Smooth muscle cell (in vitro differentiated cells): ENCODE measurements at regions not wholly inside any gene's neighbourhood (a gene's known extent, or its start where the extent isn't known, plus 50 kb on each side); places are given as distances from the start of the nearest gene placed in this dataset.

Experiments used
- DNase-seq: peaks from one replicate; lab custom pipeline; 2025; ENCODE audit not compliant: unreplicated experiment; lab: John Stamatoyannopoulos, UW
- H2AFZ ChIP-seq: fragments of 200-600 bp; sonication (generic); 2 replicates; pipeline ENCODE4 v1.6.0; 2016; ENCODE audit warnings: antibody characterized with exemption, low read depth, mild to moderate bottlenecking
- H3F3A ChIP-seq: fragments of 200-600 bp; sonication (generic); 2 replicates; pipeline ENCODE4 v1.6.0; 2017; ENCODE audit warnings: antibody characterized with exemption, low read depth
- H3K27ac ChIP-seq: fragments of 200-600 bp; sonication (generic); 2 replicates; pipeline ENCODE4 v1.5.1; 2016; ENCODE audit warnings: low read depth, mild to moderate bottlenecking
- H3K27me3 ChIP-seq: fragments of 200-600 bp; sonication (generic); 2 replicates; pipeline ENCODE4 v1.6.1; 2016; ENCODE audit warnings: low read depth, mild to moderate bottlenecking
- H3K36me3 ChIP-seq: fragments of 200-600 bp; sonication (generic); 2 replicates; pipeline ENCODE4 v1.5.1; 2016; ENCODE audit warnings: low read depth
- H3K4me1 ChIP-seq: fragments of 200-600 bp; sonication (generic); 2 replicates; pipeline ENCODE4 v1.5.1; 2016; ENCODE audit warnings: low read depth
- H3K4me2 ChIP-seq: fragments of 200-600 bp; sonication (generic); 2 replicates; pipeline ENCODE4 v1.6.0; 2016; ENCODE audit warnings: mild to moderate bottlenecking
- H3K4me3 ChIP-seq: fragments of 200-600 bp; sonication (generic); 2 replicates; pipeline ENCODE4 v1.5.1; 2016; ENCODE audit warnings: mild to moderate bottlenecking
- H3K79me2 ChIP-seq: fragments of 200-600 bp; sonication (generic); 2 replicates; pipeline ENCODE4 v1.6.0; 2016; ENCODE audit warnings: low read depth, mild to moderate bottlenecking
- H3K9ac ChIP-seq: fragments of 200-600 bp; sonication (generic); 2 replicates; pipeline ENCODE4 v1.6.0; 2016; ENCODE audit warnings: low read depth
- H3K9me3 ChIP-seq: fragments of 200-600 bp; sonication (generic); replicated peaks from 2 replicates; pipeline ENCODE4 v1.5.1; 2016; ENCODE audit warnings: low read depth
- H4K20me1 ChIP-seq: fragments of 200-600 bp; sonication (generic); 2 replicates; pipeline ENCODE4 v1.6.0; 2016; ENCODE audit warnings: low read depth
- CTCF ChIP-seq: fragments of 200-600 bp; sonication (generic); IDR thresholded peaks from 2 replicates; pipeline ENCODE4 v1.5.1; 2017; ENCODE audit warnings: borderline replicate concordance, mild to moderate bottlenecking, antibody characterized with exemption; ENCODE audit not compliant: insufficient read depth, poor library complexity, severe bottlenecking
- WGBS: methylation state at CpG from one replicate; pipeline ENCODE4 v1.1.7; 2016; ENCODE audit warnings: low lambda C conversion rate; 5-methylcytosine and 5-hydroxymethylcytosine counted together

DNA sequence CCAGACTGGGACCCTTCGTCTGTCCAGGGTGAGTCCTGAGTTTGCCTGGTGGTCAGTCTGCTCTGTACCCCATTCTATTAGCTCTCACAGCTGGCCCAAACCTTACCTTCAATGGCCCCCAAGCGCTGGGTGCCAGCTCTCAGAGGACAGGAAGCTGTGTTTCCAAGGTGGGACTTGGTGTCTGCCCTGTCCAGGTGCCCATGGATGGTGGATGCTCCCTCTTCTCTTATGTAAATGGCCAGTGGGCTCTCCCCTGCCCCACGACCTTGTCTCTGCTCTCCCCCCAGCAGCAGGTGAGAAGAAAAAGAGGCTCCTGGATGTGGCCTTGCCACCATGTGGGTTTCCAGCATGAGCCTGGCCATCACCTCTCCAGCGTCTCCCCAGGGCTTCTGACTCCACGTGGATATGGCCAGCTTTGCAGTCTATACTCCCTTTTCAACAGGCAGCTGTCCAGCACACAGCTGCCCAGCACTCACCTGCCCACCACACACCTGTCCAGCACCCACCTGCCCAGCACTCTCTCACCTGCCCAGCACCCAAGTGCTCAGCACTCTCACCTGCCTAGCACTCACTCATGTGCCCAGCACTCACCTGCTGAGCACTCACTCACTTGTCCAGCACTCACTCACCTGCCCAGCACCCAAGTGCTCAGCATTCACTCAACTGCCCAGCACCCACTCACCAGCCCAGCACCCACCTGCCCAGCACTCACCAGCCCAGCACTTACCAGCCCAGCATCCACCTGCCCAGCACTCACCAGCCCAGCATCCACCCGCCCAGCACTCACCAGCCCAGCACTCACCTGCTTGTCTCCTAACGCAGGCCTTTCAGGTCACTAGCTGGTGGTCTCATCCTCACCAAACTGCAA is 136.2 kb upstream of the IRX2 start:
- H3K4me3 ChIP-seq, result no peak overlapping the region
- no peak overlapping the region for H3K4me2 ChIP-seq
- H3K4me1 ChIP-seq, result no peaks in the 10 kb centered on the region
- no peaks in the 10 kb centered on the region for H3K79me2 ChIP-seq
- H3K36me3 ChIP-seq, result no peaks in the 10 kb centered on the region
- no peak for DNase-seq
- no peaks in the 10 kb centered on the region for H3K27me3 ChIP-seq
- WGBS, result 85% methylated on average over 5 of the region's 7 CpGs
- no peak for TF ChIP-seq CTCF
- no peak overlapping the region for H3K9ac ChIP-seq
- H2AFZ ChIP-seq, result no peak overlapping the region
- no peaks in the 10 kb centered on the region for H4K20me1 ChIP-seq
- no peaks in the 10 kb centered on the region for H3K9me3 ChIP-seq
- no peak overlapping the region for H3K27ac ChIP-seq
- H3F3A ChIP-seq, result no peaks in the 10 kb centered on the region

DNA sequence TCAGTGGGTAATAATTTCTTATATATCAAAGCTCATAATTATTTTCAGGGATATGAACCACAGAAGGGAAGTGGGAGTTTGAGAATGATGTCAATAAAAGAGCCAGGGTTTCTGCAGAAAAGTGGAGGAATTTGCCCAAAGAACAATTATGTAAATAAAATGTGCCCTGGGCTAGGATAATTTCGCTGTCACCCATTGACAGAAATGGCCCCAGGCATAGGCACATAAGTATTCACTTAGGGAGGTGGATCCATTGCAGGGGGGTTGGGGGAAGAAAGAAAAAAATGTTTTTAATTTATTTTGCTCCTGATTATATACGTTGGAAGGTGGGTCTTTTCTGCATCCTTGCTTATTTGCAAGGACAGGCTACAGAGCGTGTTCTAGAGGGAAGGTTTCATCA is 135.1 kb upstream of the IRX2 start:
- no peak for TF ChIP-seq CTCF
- no peaks in the 10 kb centered on the region for H3F3A ChIP-seq
- no peaks in the 10 kb centered on the region for H3K27me3 ChIP-seq
- no peaks in the 10 kb centered on the region for H3K4me1 ChIP-seq
- no peak overlapping the region for H3K4me3 ChIP-seq
- no peaks in the 10 kb centered on the region for H3K9me3 ChIP-seq
- H4K20me1 ChIP-seq, result no peaks in the 10 kb centered on the region
- no peaks in the 10 kb centered on the region for H3K36me3 ChIP-seq
- DNase-seq, result no peak
- H3K9ac ChIP-seq, result no peak overlapping the region
- 58% methylated on average over 3 of the region's 3 CpGs for WGBS
- H3K4me2 ChIP-seq, result no peak overlapping the region
- H3K79me2 ChIP-seq, result no peaks in the 10 kb centered on the region
- no peak overlapping the region for H2AFZ ChIP-seq
- no peak overlapping the region for H3K27ac ChIP-seq

- Histone ChIP-seq H3K9me3 (peaks cover 5% of the 10 kb centered on the region), H3K4me3 (no peak overlapping the region), H3K4me2 (no peak overlapping the region), H3K79me2 (no peaks in the 10 kb centered on the region), H3K36me3 (no peaks in the 10 kb centered on the region), H3K27ac (no peak overlapping the region), H3K27me3 (no peaks in the 10 kb centered on the region), H3K4me1 (no peaks in the 10 kb centered on the region), H4K20me1 (no peaks in the 10 kb centered on the region), H3F3A (no peaks in the 10 kb centered on the region), H3K9ac (no peak overlapping the region), H2AFZ (no peak overlapping the region)
- WGBS, result 85% methylated on average over 8 of the region's 8 CpGs
- DNase-seq, result no peak
- TF ChIP-seq CTCF, result no peak
Measured at GRCh38 chr5:2883771-2884170, 132.3 kb upstream of the IRX2 start.

DNA sequence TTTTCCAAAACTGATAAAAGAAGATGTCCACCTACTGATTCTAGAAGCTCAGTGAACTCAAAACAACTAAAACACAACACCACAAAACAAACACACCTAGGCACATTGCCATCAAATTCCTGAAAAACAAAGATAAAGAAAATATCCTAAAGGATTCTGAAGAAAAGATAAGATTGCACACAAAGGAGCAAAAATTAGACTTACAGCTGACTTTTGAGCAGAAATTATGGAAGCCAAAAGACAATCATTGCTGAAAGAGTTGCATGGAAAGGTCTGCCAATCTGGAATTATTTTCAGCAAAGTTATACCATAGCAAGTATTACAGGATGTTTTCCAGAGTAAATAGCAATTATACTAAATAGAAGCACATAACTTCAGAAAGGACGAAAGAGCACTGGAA is 128.2 kb upstream of the IRX2 start:
- no peak overlapping the region for H3K9ac ChIP-seq
- no peak overlapping the region for H3K4me2 ChIP-seq
- H4K20me1 ChIP-seq, result no peaks in the 10 kb centered on the region
- H3K4me3 ChIP-seq, result no peak overlapping the region
- no peak for DNase-seq
- no peaks in the 10 kb centered on the region for H3F3A ChIP-seq
- TF ChIP-seq CTCF, result no peak
- no peaks in the 10 kb centered on the region for H3K36me3 ChIP-seq
- peaks cover 5% of the 10 kb centered on the region for H3K9me3 ChIP-seq
- no peak overlapping the region for H3K27ac ChIP-seq
- no peaks in the 10 kb centered on the region for H3K27me3 ChIP-seq
- 71% methylated on average over 1 of the region's 1 CpG for WGBS
- no peaks in the 10 kb centered on the region for H3K79me2 ChIP-seq
- H2AFZ ChIP-seq, result no peak overlapping the region
- H3K4me1 ChIP-seq, result no peaks in the 10 kb centered on the region
